Activated CD8-positive, alpha-beta T cell treated with anti-CD3 and anti-CD28 coated beads for 36 hours (primary cell): ENCODE measurements at regions not wholly inside any gene's neighbourhood (a gene's known extent, or its start where the extent isn't known, plus 50 kb on each side); places are given as distances from the start of the nearest gene placed in this dataset.

Experiments
- ATAC-seq: fragments of 200-7000 bp; cut with Tn5 transposase; one replicate; pipeline ENCODE4 v1.10.0; 2021; ENCODE audit warnings: mild to moderate bottlenecking, moderate library complexity
- CTCF ChIA-PET: fragments of 350-600 bp; sonication (Branson Sonifier 250); formaldehyde crosslinking; loops from one replicate; lab custom pipeline; 2021; ENCODE audit warnings: antibody characterized with exemption; lab: Charles Lee
- POLR2A ChIA-PET: fragments of 350-600 bp; sonication (Branson Sonifier 250); formaldehyde crosslinking; loops from one replicate; lab custom pipeline; 2021; ENCODE audit warnings: antibody characterized with exemption; lab: Charles Lee
- DNase-seq: peaks from one replicate; pipeline ENCODE4 v3.0.0-alpha.2; 2020
- H3K27ac Mint-ChIP-seq: one replicate; pipeline ENCODE4 v1.8.0; 2021; ENCODE audit warnings: mild to moderate bottlenecking, mixed read lengths
- H3K27me3 Mint-ChIP-seq: one replicate; pipeline ENCODE4 v1.8.0; 2021; ENCODE audit warnings: mixed read lengths
- H3K36me3 Mint-ChIP-seq: one replicate; pipeline ENCODE4 v1.8.0; 2021; ENCODE audit warnings: low read depth, mixed read lengths
- H3K4me1 Mint-ChIP-seq: one replicate; pipeline ENCODE4 v1.8.0; 2021; ENCODE audit warnings: low read depth, mixed read lengths
- H3K4me3 Mint-ChIP-seq: one replicate; pipeline ENCODE4 v1.8.0; 2021; ENCODE audit warnings: mild to moderate bottlenecking, moderate library complexity, mixed read lengths
- H3K9me3 Mint-ChIP-seq: one replicate; pipeline ENCODE4 v1.8.0; 2021; ENCODE audit warnings: mixed read lengths
- CTCF ChIP-seq: fragments of 200-600 bp; IDR thresholded peaks from one replicate; pipeline ENCODE4 v1.8.0; 2022; ENCODE audit warnings: antibody characterized with exemption, mild to moderate bottlenecking
- intact Hi-C: fragments of 100-400 bp; cut with micrococcal nuclease; formaldehyde crosslinking; loops from one replicate; pipeline ENCODE4 v1.10.0; 2022

GRCh38 chr1:232238009-232238408 lies 391.9 kb downstream of the SIPA1L2 start:
- CTCF ChIA-PET: no interaction called here
- Mint-ChIP-seq H3K9me3 (no peaks in the 10 kb centered on the region), H3K4me3 (no peak overlapping the region), H3K27ac (no peak overlapping the region), H3K27me3 (peaks cover 13% of the 10 kb centered on the region), H3K4me1 (no peaks in the 10 kb centered on the region), H3K36me3 (no peaks in the 10 kb centered on the region)
- DNase-seq (no peak), ATAC-seq (no peak)
- POLR2A ChIA-PET: no interaction called here
- TF ChIP-seq CTCF: no peak
- intact Hi-C loops: no loop called here

- ChIA-PET CTCF (no interaction called here), POLR2A (interaction anchor here (0.9 kb wide), 1 partner anchor 150 kb away, joined by 3 read pairs; no protein-coding TSS in a partner anchor)
- intact Hi-C loops: no loop called here
- H3K9me3 Mint-ChIP-seq: no peaks in the 10 kb centered on the region
- DNase-seq (no peak), ATAC-seq (no peak)
- no peak for TF ChIP-seq CTCF
- H3K27ac Mint-ChIP-seq: no peak overlapping the region
- H3K36me3 Mint-ChIP-seq: no peaks in the 10 kb centered on the region
- peaks cover 7% of the 10 kb centered on the region for H3K4me1 Mint-ChIP-seq
- no peak overlapping the region for H3K4me3 Mint-ChIP-seq
- no peaks in the 10 kb centered on the region for H3K27me3 Mint-ChIP-seq
Measured at GRCh38 chr1:232227306-232227705, 402.6 kb downstream of the SIPA1L2 start.

- intact Hi-C loops: no loop called here
- peak; percentile 58 for DNase-seq
- TF ChIP-seq CTCF: no peak
- ChIA-PET CTCF (no interaction called here), POLR2A (interaction anchor here (1.7 kb wide), 1 partner anchor 59 kb away, joined by 4 read pairs; no protein-coding TSS in a partner anchor)
- no peak overlapping the region for H3K27ac Mint-ChIP-seq
- no peaks in the 10 kb centered on the region for H3K27me3 Mint-ChIP-seq
- ATAC-seq: peak; percentile 80
- no peak overlapping the region for H3K4me3 Mint-ChIP-seq
- H3K36me3 Mint-ChIP-seq: no peaks in the 10 kb centered on the region
- no peaks in the 10 kb centered on the region for H3K9me3 Mint-ChIP-seq
- H3K4me1 Mint-ChIP-seq: peaks cover 7% of the 10 kb centered on the region
Measured at GRCh38 chr1:232226197-232226712, 403.7 kb downstream of the SIPA1L2 start.

- ChIA-PET CTCF (no interaction called here), POLR2A (interaction anchor here (1.7 kb wide), 1 partner anchor 60 kb away, joined by 4 read pairs; no protein-coding TSS in a partner anchor)
- no peaks in the 10 kb centered on the region for H3K36me3 Mint-ChIP-seq
- H3K27me3 Mint-ChIP-seq: no peaks in the 10 kb centered on the region
- H3K4me3 Mint-ChIP-seq: no peak overlapping the region
- intact Hi-C loops: no loop called here
- H3K4me1 Mint-ChIP-seq: peaks cover 7% of the 10 kb centered on the region
- DNase-seq (no peak), ATAC-seq (no peak)
- H3K27ac Mint-ChIP-seq: no peak overlapping the region
- no peaks in the 10 kb centered on the region for H3K9me3 Mint-ChIP-seq
- no peak for TF ChIP-seq CTCF
Measured at GRCh38 chr1:232225336-232226131, 404.4 kb downstream of the SIPA1L2 start.

GRCh38 chr1:232223887-232224286 lies 406.0 kb downstream of the SIPA1L2 start:
- no peak for TF ChIP-seq CTCF

More at GRCh38 chr1:232223887-232224286, 406.0 kb downstream of the SIPA1L2 start:
- Mint-ChIP-seq H3K27me3 (no peaks in the 10 kb centered on the region), H3K9me3 (no peaks in the 10 kb centered on the region), H3K4me1 (peaks cover 7% of the 10 kb centered on the region), H3K36me3 (no peaks in the 10 kb centered on the region), H3K4me3 (no peak overlapping the region), H3K27ac (no peak overlapping the region)
- DNase-seq (no peak), ATAC-seq (no peak)
- POLR2A ChIA-PET: no interaction called here
- intact Hi-C loops: no loop called here
- CTCF ChIA-PET: no interaction called here
